Hepatocyte (in vitro differentiated cells): ENCODE measurements at regions not wholly inside any gene's neighbourhood (a gene's known extent, or its start where the extent isn't known, plus 50 kb on each side); places are given as distances from the start of the nearest gene placed in this dataset.

Experiments
- DNase-seq: peaks from one replicate; pipeline ENCODE4 v3.0.0-alpha.2; 2016; ENCODE audit warnings: low spot score
- H2AFZ ChIP-seq: fragments of 200-600 bp; sonication (generic); 2 replicates; pipeline ENCODE4 v1.6.0; 2016; ENCODE audit warnings: antibody characterized with exemption, mild to moderate bottlenecking
- H3K27ac ChIP-seq: fragments of 200-600 bp; sonication (generic); 2 replicates; pipeline ENCODE4 v1.5.1; 2016; ENCODE audit warnings: mild to moderate bottlenecking
- H3K27me3 ChIP-seq: fragments of 200-600 bp; sonication (generic); 2 replicates; pipeline ENCODE4 v1.6.1; 2016
- H3K36me3 ChIP-seq: fragments of 200-600 bp; sonication (generic); replicated peaks from 2 replicates; pipeline ENCODE4 v1.5.1; 2016; ENCODE audit warnings: low read depth; ENCODE audit not compliant: insufficient read depth
- H3K4me1 ChIP-seq: fragments of 200-600 bp; sonication (generic); 2 replicates; pipeline ENCODE4 v1.5.1; 2016; ENCODE audit warnings: mild to moderate bottlenecking, moderate library complexity; ENCODE audit not compliant: insufficient read depth
- H3K4me2 ChIP-seq: fragments of 200-600 bp; sonication (generic); 2 replicates; pipeline ENCODE4 v1.6.0; 2016
- H3K4me3 ChIP-seq: fragments of 200-600 bp; sonication (generic); 2 replicates; pipeline ENCODE4 v1.5.1; 2016; ENCODE audit warnings: mild to moderate bottlenecking
- H3K79me2 ChIP-seq: fragments of 200-600 bp; sonication (generic); 2 replicates; pipeline ENCODE4 v1.6.0; 2017; ENCODE audit warnings: mild to moderate bottlenecking
- H3K9me2 ChIP-seq: fragments of 200-600 bp; sonication (generic); replicated peaks from 2 replicates; pipeline ENCODE4 v1.6.0; 2017; ENCODE audit warnings: mild to moderate bottlenecking; ENCODE audit not compliant: insufficient read depth
- H3K9me3 ChIP-seq: fragments of 200-600 bp; sonication (generic); 2 replicates; pipeline ENCODE4 v1.5.1; 2016; ENCODE audit warnings: low read depth, mild to moderate bottlenecking
- H4K20me1 ChIP-seq: fragments of 200-600 bp; sonication (generic); 2 replicates; pipeline ENCODE4 v1.6.0; 2016; ENCODE audit warnings: mild to moderate bottlenecking; ENCODE audit not compliant: insufficient read depth, poor library complexity, severe bottlenecking
- EZH2 ChIP-seq: fragments of 200-600 bp; sonication (generic); IDR thresholded peaks from 2 replicates; pipeline ENCODE4 v1.6.1; 2016; ENCODE audit warnings: antibody characterized with exemption, mild to moderate bottlenecking, borderline replicate concordance
- EZH2phosphoT487 ChIP-seq: fragments of 200-600 bp; sonication (generic); IDR thresholded peaks from one replicate; pipeline ENCODE4 v1.6.1; 2018; ENCODE audit warnings: antibody characterized with exemption, mild to moderate bottlenecking, low read depth, moderate library complexity; ENCODE audit not compliant: unreplicated experiment, severe bottlenecking
- WGBS: methylation state at CpG from one replicate; pipeline ENCODE4 v1.1.6; 2016; ENCODE audit warnings: low lambda C conversion rate; ENCODE audit errors: missing lambda C conversion rate; 5-methylcytosine and 5-hydroxymethylcytosine counted together
- TF ChIP-seq, protein P1 (sequence below): fragments of 200-600 bp; sonication (generic); IDR thresholded peaks from 2 replicates; pipeline ENCODE4 v1.5.1; 2016; ENCODE audit warnings: antibody characterized with exemption, mild to moderate bottlenecking; ENCODE audit not compliant: poor library complexity

DNA sequence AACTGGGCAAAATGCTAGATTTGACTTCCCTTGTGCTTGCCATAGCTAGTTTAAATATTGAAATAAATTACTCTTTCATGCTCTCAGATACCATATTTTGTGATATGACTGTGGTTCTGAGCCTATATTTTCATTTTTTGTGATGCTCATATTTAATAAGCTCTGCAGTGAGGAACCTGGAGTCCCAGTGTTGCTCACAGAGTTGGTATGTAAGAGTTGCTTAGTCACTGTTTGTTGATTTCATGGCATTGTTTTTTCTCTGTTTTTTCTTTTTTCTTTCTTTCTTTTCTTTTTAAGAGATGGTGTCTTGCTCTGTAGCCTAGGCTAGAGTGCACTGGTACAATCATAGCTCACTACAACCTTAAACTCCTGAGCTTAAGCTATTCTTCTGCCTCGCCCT is 750.5 kb upstream of the TMEM132C start:
- Histone ChIP-seq H3K4me2 (no peak overlapping the region), H3K27me3 (no peaks in the 10 kb centered on the region), H3K9me2 (no peaks in the 10 kb centered on the region), H3K27ac (no peak overlapping the region), H3K79me2 (no peaks in the 10 kb centered on the region), H3K9me3 (no peaks in the 10 kb centered on the region), H3K36me3 (no peaks in the 10 kb centered on the region), H2AFZ (no peak overlapping the region), H3K4me1 (no peaks in the 10 kb centered on the region), H3K4me3 (no peak overlapping the region), H4K20me1 (no peaks in the 10 kb centered on the region)
- no peak for DNase-seq
- 91% methylated on average over 1 of the region's 1 CpG for WGBS
- TF ChIP-seq EZH2phosphoT487 (no peak), EZH2 (no peak)
- TF ChIP-seq, protein P1, sequence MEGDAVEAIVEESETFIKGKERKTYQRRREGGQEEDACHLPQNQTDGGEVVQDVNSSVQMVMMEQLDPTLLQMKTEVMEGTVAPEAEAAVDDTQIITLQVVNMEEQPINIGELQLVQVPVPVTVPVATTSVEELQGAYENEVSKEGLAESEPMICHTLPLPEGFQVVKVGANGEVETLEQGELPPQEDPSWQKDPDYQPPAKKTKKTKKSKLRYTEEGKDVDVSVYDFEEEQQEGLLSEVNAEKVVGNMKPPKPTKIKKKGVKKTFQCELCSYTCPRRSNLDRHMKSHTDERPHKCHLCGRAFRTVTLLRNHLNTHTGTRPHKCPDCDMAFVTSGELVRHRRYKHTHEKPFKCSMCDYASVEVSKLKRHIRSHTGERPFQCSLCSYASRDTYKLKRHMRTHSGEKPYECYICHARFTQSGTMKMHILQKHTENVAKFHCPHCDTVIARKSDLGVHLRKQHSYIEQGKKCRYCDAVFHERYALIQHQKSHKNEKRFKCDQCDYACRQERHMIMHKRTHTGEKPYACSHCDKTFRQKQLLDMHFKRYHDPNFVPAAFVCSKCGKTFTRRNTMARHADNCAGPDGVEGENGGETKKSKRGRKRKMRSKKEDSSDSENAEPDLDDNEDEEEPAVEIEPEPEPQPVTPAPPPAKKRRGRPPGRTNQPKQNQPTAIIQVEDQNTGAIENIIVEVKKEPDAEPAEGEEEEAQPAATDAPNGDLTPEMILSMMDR, result no peak

DNA sequence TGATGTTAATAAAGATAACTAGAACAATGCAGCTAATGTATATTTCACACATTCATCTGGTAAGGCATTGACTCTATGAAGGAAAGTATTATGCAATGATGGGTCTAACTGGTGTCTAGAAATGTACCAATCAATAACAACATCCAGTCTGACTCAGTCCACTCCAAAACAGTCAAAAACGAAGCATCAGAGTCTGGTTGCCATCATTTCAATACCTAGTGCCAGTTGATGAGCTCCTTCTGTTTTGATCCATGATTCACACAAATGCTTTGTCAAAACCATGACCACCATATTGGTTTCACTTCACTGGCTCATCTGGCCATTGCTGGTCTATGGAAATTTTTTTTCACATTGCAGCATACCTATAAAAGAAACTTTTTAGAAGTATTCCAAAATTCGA is 747.2 kb upstream of the TMEM132C start:
- Histone ChIP-seq H3K9me3 (no peaks in the 10 kb centered on the region), H3K27me3 (no peaks in the 10 kb centered on the region), H3K4me3 (no peak overlapping the region), H3K36me3 (no peaks in the 10 kb centered on the region), H3K9me2 (no peaks in the 10 kb centered on the region), H3K79me2 (no peaks in the 10 kb centered on the region), H2AFZ (no peak overlapping the region), H3K4me1 (no peaks in the 10 kb centered on the region), H4K20me1 (no peaks in the 10 kb centered on the region), H3K27ac (no peak overlapping the region), H3K4me2 (no peak overlapping the region)
- 75% methylated on average over 2 of the region's 2 CpGs for WGBS
- no peak for TF ChIP-seq EZH2
- TF ChIP-seq EZH2phosphoT487, result no peak
- TF ChIP-seq, protein P1, result no peak
- no peak for DNase-seq

DNA sequence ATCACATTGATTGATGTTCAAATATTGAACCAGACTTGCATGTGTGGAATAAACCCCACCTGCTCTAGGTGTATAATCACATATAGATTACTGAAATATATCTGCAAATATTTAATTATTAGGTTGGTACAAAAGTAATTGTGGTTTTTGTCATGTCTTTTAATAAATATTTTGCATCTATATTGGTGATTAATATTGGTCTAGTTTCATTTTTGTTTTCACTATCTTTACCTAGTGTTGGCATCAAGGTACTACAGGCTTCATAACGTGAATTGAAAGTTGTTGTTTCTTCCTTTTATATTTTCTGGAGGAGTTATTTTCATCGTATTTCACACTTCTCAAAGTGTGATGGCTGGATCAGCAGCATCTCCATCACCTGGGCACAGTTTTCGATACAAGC is 740.0 kb upstream of the TMEM132C start:
- H3K27me3 ChIP-seq, result no peaks in the 10 kb centered on the region
- H3K9me3 ChIP-seq, result no peaks in the 10 kb centered on the region
- H3K27ac ChIP-seq, result no peak overlapping the region
- TF ChIP-seq EZH2, result no peak
- no peak for TF ChIP-seq EZH2phosphoT487
- TF ChIP-seq, protein P1, result no peak
- H3K9me2 ChIP-seq, result no peaks in the 10 kb centered on the region
- 93% methylated on average over 3 of the region's 3 CpGs for WGBS
- H3K36me3 ChIP-seq, result no peaks in the 10 kb centered on the region
- H2AFZ ChIP-seq, result no peak overlapping the region
- H3K4me2 ChIP-seq, result no peak overlapping the region
- no peak for DNase-seq
- H3K4me1 ChIP-seq, result no peaks in the 10 kb centered on the region
- no peak overlapping the region for H3K4me3 ChIP-seq
- H3K79me2 ChIP-seq, result no peaks in the 10 kb centered on the region
- H4K20me1 ChIP-seq, result no peaks in the 10 kb centered on the region

DNA sequence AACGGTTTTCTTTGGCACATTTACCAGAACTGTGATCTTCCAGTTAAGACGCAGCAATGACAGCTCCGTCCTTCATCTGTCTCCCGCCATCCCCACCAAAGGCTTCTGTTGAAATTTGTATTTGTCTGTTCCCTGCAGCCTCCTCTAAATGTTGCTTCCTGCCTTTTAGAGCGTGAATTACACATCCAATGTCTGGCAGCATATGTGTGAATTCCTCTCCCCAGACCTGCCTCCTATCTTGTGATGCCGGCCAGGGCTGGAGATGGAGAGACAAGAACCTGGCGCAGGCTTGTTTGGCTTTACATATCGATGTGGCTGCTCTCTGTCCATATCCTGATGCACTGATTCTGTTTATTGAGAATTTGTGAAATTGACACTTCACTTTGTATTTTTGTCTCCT is 738.4 kb upstream of the TMEM132C start:
- Histone ChIP-seq H3K9me2 (no peaks in the 10 kb centered on the region), H3K27ac (no peak overlapping the region), H3K27me3 (no peaks in the 10 kb centered on the region), H4K20me1 (no peaks in the 10 kb centered on the region), H3K4me2 (no peak overlapping the region), H2AFZ (no peak overlapping the region), H3K4me1 (no peaks in the 10 kb centered on the region), H3K79me2 (no peaks in the 10 kb centered on the region), H3K9me3 (no peaks in the 10 kb centered on the region), H3K4me3 (no peak overlapping the region), H3K36me3 (no peaks in the 10 kb centered on the region)
- 68% methylated on average over 8 of the region's 8 CpGs for WGBS
- no peak for DNase-seq
- TF ChIP-seq, protein P1, result no peak
- TF ChIP-seq EZH2 (no peak), EZH2phosphoT487 (no peak)
